ENCODE measurements at regions not wholly inside any gene's neighbourhood (a gene's known extent, or its start where the extent isn't known, plus 50 kb on each side); places are given as distances from the start of the nearest gene placed in this dataset.

GRCh38 chr20:47981222-47981621 is 195.9 kb upstream of the SULF2 start:
- Histone ChIP-seq H3K4me3 (no peak overlapping the region), H3K27ac (ENCODE audit: control insufficient read depth, insufficient read depth) (no peak overlapping the region), H2AFZ (ENCODE audit: control insufficient read depth, low read depth, low read length) (no peak overlapping the region), H3K27me3 (replicated peaks in 1 of 2; ENCODE audit: control insufficient read depth in 2 of 2, insufficient read depth in 2 of 2, low read length in 1 of 2) (no peaks in the 10 kb centered on the region; a peak in 1 of 4 replicates), H3K79me2 (ENCODE audit: control insufficient read depth, insufficient read depth, low read length) (no peaks in the 10 kb centered on the region), H3K36me3 (ENCODE audit: control insufficient read depth in 2 of 2, insufficient read depth in 2 of 2, low read length in 1 of 2) (no peaks in the 10 kb centered on the region), H3K9ac (ENCODE audit: control insufficient read depth, insufficient read depth, low read length) (no peak overlapping the region), H4K20me1 (ENCODE audit: control insufficient read depth, insufficient read depth) (no peaks in the 10 kb centered on the region), H3K9me3 (replicated peaks; ENCODE audit: control insufficient read depth, insufficient read depth, low read length) (peaks cover 2% of the 10 kb centered on the region; the same call in 2 of the 3 replicates), H3K4me1 (ENCODE audit: control insufficient read depth, insufficient read depth, low read length) (peaks cover 9% of the 10 kb centered on the region), H3K4me2 (ENCODE audit: control insufficient read depth, insufficient read depth) (no peak overlapping the region)
- 66% methylated on average over 6 of the region's 6 CpGs for WGBS (ENCODE audit: insufficient coverage, insufficient replicate concordance, low lambda C conversion rate, missing lambda C conversion rate)
- intact Hi-C loops (cut with micrococcal nuclease; ENCODE audit: unreplicated experiment): no loop called here
- RAD21 ChIA-PET (ENCODE audit: unreplicated experiment): no interaction called here
- no peak for ATAC-seq
- DNase-seq (ENCODE audit: low read depth, low spot score): no peak
- FAIRE-seq: no peak
- no TSS peak for BruUV-seq (replicated peaks)
- in situ Hi-C loops (cut with MboI): no loop called here
- POLR2A ChIA-PET: no interaction called here
- no peak for TF ChIP-seq SREBF1 (IDR thresholded peaks at IDR 0.05; ENCODE audit: low read length)
- no peak for TF ChIP-seq RFX5 (IDR thresholded peaks at IDR 0.05; ENCODE audit: low read depth, low read length)
- TF ChIP-seq ZBTB33 (IDR thresholded peaks at IDR 0.05): no peak
- no peak for TF ChIP-seq BRCA1 (IDR thresholded peaks at IDR 0.05; ENCODE audit: low read depth, low read length)
- no peak for TF ChIP-seq DPF2 (IDR thresholded peaks at IDR 0.05)
- no peak for TF ChIP-seq KAT2A (conservative IDR thresholded peaks at IDR 0.05; ENCODE audit: control insufficient read depth, low read depth, low read length)
- TF ChIP-seq EED (IDR thresholded peaks at IDR 0.05; ENCODE audit: low read depth): no peak
- TF ChIP-seq MEF2B (IDR thresholded peaks at IDR 0.05; ENCODE audit: partially characterized antibody, poor library complexity, severe bottlenecking): no peak
- no peak for TF ChIP-seq TCF3 (IDR thresholded peaks at IDR 0.05; ENCODE audit: borderline replicate concordance, insufficient read depth, low read depth, low read length)
- TF ChIP-seq CHD1 (IDR thresholded peaks at IDR 0.05; ENCODE audit: low read depth, low read length): no peak
- no peak for TF ChIP-seq SUPT20H (IDR thresholded peaks at IDR 0.05; ENCODE audit: borderline replicate concordance, control insufficient read depth, low read depth, low read length)
- no peak for TF ChIP-seq E2F4 (IDR thresholded peaks at IDR 0.05; ENCODE audit: low read depth, low read length)
- no peak for TF ChIP-seq SIN3A (IDR thresholded peaks at IDR 0.05; ENCODE audit: low read depth, low read length)
- TF ChIP-seq ZBTB40 (IDR thresholded peaks at IDR 0.05; ENCODE audit: borderline replicate concordance): no peak
- TF ChIP-seq, protein P1, sequence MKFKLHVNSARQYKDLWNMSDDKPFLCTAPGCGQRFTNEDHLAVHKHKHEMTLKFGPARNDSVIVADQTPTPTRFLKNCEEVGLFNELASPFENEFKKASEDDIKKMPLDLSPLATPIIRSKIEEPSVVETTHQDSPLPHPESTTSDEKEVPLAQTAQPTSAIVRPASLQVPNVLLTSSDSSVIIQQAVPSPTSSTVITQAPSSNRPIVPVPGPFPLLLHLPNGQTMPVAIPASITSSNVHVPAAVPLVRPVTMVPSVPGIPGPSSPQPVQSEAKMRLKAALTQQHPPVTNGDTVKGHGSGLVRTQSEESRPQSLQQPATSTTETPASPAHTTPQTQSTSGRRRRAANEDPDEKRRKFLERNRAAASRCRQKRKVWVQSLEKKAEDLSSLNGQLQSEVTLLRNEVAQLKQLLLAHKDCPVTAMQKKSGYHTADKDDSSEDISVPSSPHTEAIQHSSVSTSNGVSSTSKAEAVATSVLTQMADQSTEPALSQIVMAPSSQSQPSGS (IDR thresholded peaks at IDR 0.05; ENCODE audit: low read length): no peak
- SMC1A ChIA-PET (ENCODE audit: uncharacterized antibody, unreplicated experiment): interaction anchor here (1.0 kb wide), 1 partner anchor 21 kb away, joined by 3 read pairs; no protein-coding TSS in a partner anchor
- CTCF ChIA-PET: no interaction called here
